CD4-positive, CD25-positive, alpha-beta regulatory T cell (primary cell): ENCODE measurements at regions not wholly inside any gene's neighbourhood (a gene's known extent, or its start where the extent isn't known, plus 50 kb on each side); places are given as distances from the start of the nearest gene placed in this dataset.
"Not testable (repeated sequence)": the region's sequence is repeated elsewhere in the genome, so short reads cannot be mapped to it uniquely, and the experiment has no call there.

Experiments
- ATAC-seq, 2 donors: fragments of 150-1000 bp; cut with Tn5 transposase; one replicate each; pipeline ENCODE4 v1.10.0; 2021; ENCODE audit warnings: low read depth in 2 of 2, moderate number of reproducible peaks in 2 of 2, moderate library complexity in 1 of 2
- DNase-seq, 3 donors: peaks; one replicate each; pipeline versions ENCODE4 v3.0.0 to v3.0.0-alpha.2; 2012 to 2022; ENCODE audit warnings: mixed read lengths in 1 of 3
- H3K27ac ChIP-seq: one replicate; pipeline ENCODE4 v1.7.0; 2013; ENCODE audit warnings: mild to moderate bottlenecking, low read length; ENCODE audit not compliant: insufficient read depth, poor library complexity, severe bottlenecking
- H3K27me3 ChIP-seq: one replicate; pipeline ENCODE4 v1.7.0; 2013; ENCODE audit warnings: low read length; ENCODE audit not compliant: control insufficient read depth, insufficient read depth
- H3K36me3 ChIP-seq: one replicate; pipeline ENCODE4 v1.7.0; 2013; ENCODE audit warnings: mild to moderate bottlenecking, low read length, moderate library complexity; ENCODE audit not compliant: control insufficient read depth, insufficient read depth
- H3K4me1 ChIP-seq: 2 replicates; pipeline ENCODE4 v1.7.0; 2013; ENCODE audit warnings: mild to moderate bottlenecking, low read length; ENCODE audit not compliant: insufficient read depth, control insufficient read depth, poor library complexity, severe bottlenecking
- H3K4me3 ChIP-seq: one replicate; pipeline ENCODE4 v1.7.0; 2013; ENCODE audit warnings: low read depth, mild to moderate bottlenecking, low read length, moderate library complexity
- H3K9me3 ChIP-seq, 2 experiments: 1 replicate in 1 of 2; 2 replicates in 1 of 2; pipeline ENCODE4 v1.7.0; 2013; ENCODE audit warnings: low read length in 2 of 2, mild to moderate bottlenecking in 1 of 2, moderate library complexity in 1 of 2; ENCODE audit not compliant: control insufficient read depth in 2 of 2
- H3K27ac Mint-ChIP-seq, 3 donors: one replicate each; pipeline ENCODE4 v1.8.0; 2020 to 2022; ENCODE audit warnings: mild to moderate bottlenecking in 3 of 3, mixed read lengths in 3 of 3, moderate library complexity in 2 of 3
- H3K27me3 Mint-ChIP-seq: one replicate; pipeline ENCODE4 v1.8.0; 2022; ENCODE audit warnings: mild to moderate bottlenecking, mixed read lengths
- H3K36me3 Mint-ChIP-seq: one replicate; pipeline ENCODE4 v1.8.0; 2020; ENCODE audit warnings: mixed read lengths
- H3K4me1 Mint-ChIP-seq, 4 donors: one replicate each; pipeline ENCODE4 v1.8.0; 2020 to 2022; ENCODE audit warnings: mixed read lengths in 4 of 4, mild to moderate bottlenecking in 1 of 4
- H3K4me3 Mint-ChIP-seq, 4 donors: one replicate each; pipeline ENCODE4 v1.8.0; 2020 to 2022; ENCODE audit warnings: mild to moderate bottlenecking in 4 of 4, mixed read lengths in 4 of 4, moderate library complexity in 3 of 4
- H3K9me3 Mint-ChIP-seq, 7 donors: one replicate each; pipeline ENCODE4 v1.8.0; 2020 to 2022; ENCODE audit warnings: mixed read lengths in 7 of 7, mild to moderate bottlenecking in 3 of 7, moderate library complexity in 2 of 7

- H3K9me3 Mint-ChIP-seq, H3K4me1 Mint-ChIP-seq, H3K27ac ChIP-seq, DNase-seq, H3K27me3 Mint-ChIP-seq, H3K27ac Mint-ChIP-seq, H3K9me3 ChIP-seq, H3K4me3 Mint-ChIP-seq, H3K36me3 ChIP-seq, H3K27me3 ChIP-seq, H3K36me3 Mint-ChIP-seq, H3K4me1 ChIP-seq, H3K4me3 ChIP-seq, ATAC-seq: not testable (repeated sequence)
These were observed 80.3 kb upstream of the ZWINT start for GRCh38 chr10:56441337-56441736.
